ENCODE measurements at regions not wholly inside any gene's neighbourhood (a gene's known extent, or its start where the extent isn't known, plus 50 kb on each side); places are given as distances from the start of the nearest gene placed in this dataset.
"Not testable (repeated sequence)": the region's sequence is repeated elsewhere in the genome, so short reads cannot be mapped to it uniquely, and the experiment has no call there.

DNA sequence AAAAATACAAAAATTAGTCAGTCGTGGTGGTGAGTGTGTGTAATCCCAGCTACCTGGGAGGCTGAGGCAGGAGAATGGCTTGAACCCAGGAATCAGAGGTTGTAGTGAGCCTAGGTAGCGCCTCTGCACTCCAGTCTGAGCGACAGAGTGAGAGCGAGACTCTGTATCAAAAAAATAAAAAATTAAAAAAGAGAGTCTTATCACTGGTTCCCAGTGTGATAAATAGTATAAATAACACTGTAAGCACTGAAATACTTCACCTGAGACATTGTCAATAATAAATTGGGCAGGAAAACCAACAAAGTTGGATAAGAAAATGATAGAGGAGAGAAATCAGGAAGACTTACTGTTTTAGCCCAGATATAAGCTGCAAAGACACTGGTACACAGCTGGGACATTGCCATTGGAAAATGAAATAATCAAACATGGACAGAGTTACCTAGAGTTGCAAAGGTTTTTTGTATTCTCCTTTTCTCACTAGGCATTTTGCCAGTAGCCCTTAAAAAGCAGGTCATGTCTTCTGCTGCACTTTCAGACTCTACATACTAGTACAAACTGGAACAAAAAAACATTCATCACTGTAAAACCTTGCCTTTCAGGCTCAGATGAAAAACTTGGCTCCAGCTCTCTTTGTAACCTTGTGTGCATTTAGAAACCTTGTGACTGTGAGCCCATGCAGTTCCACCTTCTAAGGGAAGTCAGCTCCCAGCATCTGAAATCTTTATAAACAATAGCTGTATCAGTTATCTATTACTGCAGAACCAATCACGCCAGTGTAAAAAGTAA lies 55.0 kb upstream of the PPP1R2C start:
- DNase-seq (ENCODE audit: low read depth in 2 of 2), result no peak

DNA sequence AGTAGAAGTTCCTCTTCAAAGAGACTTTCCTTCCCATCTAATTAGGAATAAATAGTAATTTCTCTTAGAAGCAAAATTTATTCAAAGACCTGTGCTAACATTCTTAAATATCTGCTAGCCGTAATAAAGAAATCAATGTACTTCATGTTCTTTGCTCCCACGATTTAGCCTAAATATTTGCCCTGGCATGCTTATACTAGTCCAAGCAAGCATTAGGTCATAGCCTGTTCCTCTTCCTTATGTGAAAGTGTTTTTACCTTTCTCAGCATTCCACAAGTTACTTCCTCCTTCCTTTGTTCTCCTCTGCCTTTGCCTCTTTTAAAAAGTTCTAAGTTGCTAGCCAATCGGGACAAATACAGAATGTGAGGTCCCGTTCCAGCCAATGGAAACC lies 55.6 kb upstream of the PPP1R2C start:
- DNase-seq (ENCODE audit: low read depth in 2 of 2), result not testable (repeated sequence)

DNA sequence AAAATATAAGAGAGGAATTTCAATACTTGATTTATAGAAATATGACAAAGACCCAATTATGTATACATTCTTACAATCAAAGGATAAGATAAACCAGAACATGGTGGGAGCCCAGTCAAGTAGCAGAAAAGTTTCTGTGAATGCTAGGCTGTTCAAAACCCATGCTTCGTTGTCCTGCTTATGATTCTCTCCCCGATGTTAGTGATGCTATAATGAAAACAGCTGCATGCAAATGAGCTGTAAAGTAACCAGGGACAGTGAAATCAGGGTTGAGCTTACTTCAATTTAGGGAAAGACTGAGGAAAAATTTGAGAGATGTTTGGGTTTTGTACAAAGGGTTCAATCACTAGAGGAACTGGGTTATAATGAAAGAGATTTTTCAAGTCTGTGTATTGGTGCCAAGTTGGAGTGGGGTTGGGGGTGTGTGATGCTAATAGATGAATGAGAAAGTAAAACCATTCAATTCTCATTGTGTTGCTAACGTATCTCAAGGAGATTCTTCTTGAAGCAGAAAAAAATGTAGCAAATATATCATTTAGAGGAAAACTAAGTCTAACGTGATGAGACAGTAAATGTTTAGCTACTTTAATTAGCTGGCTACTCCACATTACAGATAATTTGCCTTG lies 59.3 kb upstream of the PPP1R2C start:
- no peak for DNase-seq (ENCODE audit: low read depth in 2 of 2)

DNA sequence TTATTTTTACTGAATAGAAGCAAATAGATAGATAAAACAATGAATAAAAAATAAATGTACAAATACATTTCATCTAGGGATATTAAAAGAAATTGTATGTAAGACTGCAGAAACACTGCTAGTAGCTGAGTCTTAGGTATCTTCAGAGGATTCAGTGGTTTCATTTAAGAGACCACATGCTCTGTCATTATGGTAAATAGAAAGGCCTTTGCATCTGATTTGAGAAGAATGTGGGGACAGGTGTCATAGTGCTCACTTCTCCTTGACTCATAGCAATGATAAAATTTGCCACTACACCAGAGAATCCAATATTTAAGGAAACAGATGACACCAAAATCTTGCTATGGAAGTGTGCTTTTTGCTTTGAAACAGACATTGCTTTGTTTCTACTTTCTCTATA lies 59.8 kb upstream of the PPP1R2C start:
- DNase-seq (ENCODE audit: low read depth in 2 of 2), result no peak

DNA sequence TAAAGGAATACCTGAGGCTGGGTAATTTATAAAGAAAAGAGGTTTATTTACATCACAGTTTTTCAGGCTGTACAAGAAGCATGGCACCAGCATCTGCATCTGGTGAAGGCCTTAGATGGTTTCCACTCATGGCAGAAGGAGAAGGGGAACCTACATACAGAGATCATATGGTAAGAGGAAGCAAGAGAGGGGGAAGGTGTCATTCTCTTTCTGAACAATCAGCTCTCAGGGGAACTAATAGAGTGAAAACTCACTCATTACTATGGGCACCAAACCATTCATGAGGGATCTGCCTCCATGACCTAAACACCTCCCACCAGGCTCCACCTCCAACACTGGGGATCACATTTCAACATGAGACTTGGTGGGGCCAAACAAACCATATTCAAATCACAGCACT lies 61.7 kb upstream of the PPP1R2C start:
- no peak for DNase-seq (ENCODE audit: low read depth in 2 of 2)

DNA sequence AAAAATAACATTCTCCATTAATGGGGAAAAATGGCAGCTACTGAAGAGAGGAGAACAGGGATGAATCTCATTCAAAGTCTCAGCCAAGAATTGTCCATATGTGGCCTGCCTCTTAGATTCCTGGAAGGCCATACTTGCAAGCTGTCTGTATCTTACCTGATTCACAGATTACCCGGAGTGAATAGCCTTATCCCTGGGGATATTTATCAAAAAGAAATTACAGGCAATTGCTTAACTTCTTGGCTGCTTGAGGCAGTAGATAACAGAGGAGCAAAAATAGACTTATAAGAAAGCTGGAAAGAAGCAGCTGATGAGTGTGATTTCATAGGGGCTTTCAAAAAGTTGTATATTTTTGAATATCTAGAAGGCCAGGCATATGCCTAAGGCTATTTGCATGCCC lies 68.8 kb upstream of the PPP1R2C start:
- DNase-seq (ENCODE audit: low read depth in 2 of 2), result no peak

DNA sequence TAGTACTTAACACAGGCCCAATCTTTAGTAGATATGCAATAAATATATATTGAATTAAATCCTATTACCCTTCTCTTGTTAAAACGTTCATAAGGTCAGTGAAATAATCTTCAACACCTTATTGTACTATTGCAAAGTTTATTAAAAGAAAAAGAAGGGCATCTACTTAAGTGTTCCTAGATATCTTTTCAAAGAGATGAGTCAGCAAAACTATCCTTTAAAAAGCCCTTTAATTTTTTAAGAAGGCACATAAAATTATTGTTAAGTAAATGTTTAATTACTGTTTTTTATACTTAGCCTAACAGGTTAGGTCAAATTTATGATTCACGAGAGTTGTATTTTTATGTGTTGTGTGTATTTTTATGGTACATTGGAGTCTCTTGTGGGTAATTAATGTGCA lies 77.3 kb upstream of the PPP1R2C start:
- no peak for DNase-seq (ENCODE audit: low read depth in 2 of 2)

DNA sequence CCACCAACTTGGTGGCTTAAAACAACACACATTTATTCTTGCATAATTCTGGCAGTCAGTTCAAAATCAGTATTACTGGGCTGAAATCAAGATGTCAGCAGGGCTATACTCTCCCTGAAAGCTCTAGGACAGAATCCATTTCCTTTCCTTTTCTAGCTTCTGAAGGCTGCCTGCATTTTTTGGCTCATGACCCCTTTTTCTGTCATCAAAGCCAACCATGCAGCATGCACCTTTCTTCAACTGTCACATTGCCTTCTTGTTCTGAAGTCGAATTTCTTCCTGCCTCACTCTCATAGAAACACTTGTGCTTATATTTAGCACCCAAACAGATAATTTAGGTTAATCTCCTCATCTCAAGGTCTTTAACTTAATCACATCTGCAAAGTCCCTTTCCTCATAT lies 79.8 kb upstream of the PPP1R2C start:
- DNase-seq (ENCODE audit: low read depth in 2 of 2), result no peak

DNA sequence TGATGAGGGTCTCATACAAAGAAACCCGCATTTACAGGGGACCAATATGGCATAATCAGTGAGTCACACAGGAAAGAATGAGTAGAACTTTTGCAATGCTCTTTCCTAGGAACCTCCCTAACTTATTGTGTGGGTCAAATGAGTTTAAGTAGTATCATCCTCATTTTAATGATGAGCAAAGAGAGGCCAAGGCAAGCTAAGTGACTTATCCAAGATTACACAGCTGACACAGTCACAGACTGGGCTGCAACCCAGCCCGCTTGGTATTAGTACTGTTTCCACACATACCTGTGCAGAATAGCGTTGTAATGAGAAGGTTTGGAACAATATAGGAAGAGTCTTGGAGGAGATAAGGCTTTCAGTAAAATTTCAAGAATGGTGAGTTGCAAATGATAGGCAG lies 91.0 kb upstream of the PPP1R2C start:
- DNase-seq (ENCODE audit: low read depth in 2 of 2), result no peak

DNA sequence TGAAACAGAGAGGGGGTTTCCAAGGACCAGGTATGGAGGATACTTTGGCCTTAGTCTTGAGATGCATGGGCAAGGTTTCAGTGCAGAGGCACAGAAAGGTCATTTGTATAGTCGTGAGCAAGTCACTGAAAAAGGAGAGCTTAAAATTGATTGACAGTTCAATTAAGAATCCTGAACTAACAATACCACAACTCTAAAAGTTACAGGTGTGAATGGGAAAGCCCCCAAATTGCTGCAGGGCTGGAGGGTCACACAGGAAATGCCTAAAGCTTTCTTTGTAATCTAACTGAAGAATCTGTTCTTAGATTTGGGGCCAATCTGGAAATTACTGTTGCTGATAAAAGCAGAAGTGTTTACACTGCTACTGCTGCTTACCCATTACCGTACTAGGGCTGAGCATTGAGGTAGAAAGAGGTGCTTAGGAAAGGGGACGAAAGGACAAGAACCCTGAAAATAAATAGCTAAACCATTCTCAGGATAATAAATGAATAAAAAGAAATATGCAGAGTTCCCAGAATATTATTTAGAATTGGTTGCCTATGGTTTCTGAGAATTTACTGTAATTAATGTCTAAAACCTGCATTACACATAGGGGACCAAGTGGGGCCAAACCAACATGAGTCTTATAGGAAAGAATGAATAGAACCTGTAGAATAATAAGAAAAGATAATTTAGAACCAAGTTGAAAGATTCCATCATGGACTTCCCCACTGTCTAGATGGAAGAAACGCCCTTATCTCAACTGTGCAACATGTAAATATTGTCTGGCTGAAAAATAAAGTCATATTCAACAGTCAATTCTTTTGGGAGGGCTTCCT lies 91.9 kb upstream of the PPP1R2C start:
- DNase-seq (ENCODE audit: low read depth in 2 of 2), result peak in 1 of 2 donors; percentile 0

DNA sequence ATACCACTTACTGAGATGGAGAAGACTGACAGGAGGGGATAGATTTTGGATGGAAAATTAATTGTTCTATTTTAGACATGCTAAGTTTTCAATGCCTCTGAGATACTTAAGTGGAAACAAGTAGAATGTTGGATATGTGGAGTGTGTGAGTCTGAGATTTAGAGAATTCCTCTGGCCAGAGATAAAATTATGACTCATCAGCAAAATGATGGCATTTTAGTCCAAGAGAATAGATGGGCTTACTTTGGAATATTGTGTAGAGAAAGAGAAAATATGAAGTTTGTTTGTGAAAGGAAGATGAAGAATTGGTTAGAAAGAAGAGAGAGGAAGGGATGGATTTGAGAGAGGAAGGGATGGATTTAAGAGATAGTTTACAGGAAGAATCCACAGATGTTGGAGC lies 108.6 kb upstream of the PPP1R2C start:
- DNase-seq (ENCODE audit: low read depth in 2 of 2), result no peak

DNA sequence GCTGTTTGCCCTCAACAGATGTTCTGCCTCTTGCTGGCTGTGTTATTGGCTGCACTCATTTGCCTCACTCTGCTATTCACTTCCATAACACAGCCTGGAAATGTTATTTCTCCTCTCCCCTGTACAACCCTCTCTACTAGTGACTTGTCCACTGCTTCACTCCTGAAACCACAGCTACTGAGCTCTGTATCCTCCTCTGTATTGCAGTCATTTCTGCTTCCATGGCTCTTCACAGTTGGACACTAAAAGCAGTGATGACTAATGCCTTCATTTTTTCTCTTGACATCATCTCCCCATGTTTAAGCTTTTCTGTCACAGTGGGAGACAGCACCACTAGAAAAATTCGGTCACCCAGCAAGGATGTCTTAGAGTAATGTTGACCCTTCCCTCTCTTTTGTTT lies 123.0 kb upstream of the PPP1R2C start:
- DNase-seq (ENCODE audit: low read depth in 2 of 2), result no peak

DNA sequence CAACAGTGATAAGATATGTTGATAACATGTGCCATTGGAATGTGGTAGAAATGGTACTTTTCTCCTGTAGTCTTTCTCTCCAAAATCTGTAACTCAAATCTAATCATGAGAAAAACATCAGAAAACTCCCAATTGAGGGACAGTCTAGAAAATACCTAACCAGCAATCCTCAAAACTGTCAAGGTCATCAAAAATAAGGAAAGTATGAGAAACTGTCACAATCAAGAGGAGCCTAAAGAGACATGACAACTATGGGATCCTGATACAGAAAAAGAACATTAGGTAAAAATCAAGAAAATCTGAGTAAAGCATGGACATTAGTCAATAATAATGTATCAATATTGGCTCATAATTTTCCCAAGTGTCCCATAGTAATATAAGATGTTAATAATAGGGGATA lies 124.5 kb upstream of the PPP1R2C start:
- no peak for DNase-seq (ENCODE audit: low read depth in 2 of 2)

DNA sequence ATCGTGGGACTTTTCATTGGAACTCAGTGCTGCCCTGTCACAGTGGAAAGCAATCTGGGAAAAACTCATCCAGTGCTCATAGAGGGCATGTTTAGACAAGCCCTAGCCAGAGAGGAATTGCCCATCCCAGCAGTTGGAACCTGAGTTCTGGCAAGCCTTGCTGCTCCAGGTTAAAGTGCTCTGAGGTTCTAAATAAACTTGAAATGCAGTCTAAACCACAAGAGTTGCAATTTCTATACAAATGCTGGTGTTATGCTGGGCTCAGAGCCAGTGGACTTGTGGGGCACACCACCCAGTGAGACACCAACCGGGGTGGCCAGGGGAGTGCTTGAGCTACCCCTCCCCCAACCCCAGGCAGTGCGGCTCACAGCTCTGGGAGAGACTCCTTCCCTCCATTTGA lies 142.8 kb upstream of the PPP1R2C start:
- DNase-seq (ENCODE audit: low read depth in 2 of 2), result no peak

DNA sequence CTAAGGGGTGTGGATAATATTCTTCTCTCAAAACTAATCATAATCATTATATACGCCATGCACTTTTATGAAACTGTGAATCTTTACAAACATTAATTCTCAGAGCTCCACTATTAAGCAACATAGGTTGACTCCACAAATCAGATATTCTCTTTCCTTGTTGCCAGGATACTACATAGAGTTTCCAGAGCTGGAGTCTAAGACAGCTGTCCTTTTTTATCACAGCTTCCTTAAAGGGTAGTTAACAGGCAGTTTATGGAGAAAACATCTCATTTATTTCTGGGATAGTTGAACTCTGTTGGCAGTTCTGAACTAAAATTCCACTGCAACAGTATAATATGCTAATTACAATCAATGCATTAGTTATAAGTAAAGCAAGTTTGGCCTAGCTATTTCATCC lies 152.1 kb upstream of the PPP1R2C start:
- DNase-seq (ENCODE audit: low read depth in 2 of 2), result no peak

DNA sequence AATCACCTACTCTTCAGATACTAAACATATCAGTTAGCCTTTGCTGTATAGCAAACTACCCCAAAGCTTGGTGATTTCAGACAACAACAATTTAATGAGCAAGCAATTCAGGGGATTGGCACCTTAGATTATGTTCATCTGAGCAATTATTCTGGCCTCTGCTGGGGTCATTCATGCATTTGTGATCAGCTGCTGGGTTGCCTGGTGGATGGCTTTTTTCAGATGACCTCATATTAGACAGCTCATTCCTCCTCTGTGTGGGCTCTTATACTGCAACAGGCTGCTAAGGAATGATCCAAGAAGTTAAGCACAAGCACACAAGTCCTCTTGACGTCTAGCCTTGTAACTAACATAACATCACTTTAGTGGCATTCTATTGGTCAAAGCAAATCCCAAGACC lies 153.0 kb upstream of the PPP1R2C start:
- no peak for DNase-seq (ENCODE audit: low read depth in 2 of 2)

DNA sequence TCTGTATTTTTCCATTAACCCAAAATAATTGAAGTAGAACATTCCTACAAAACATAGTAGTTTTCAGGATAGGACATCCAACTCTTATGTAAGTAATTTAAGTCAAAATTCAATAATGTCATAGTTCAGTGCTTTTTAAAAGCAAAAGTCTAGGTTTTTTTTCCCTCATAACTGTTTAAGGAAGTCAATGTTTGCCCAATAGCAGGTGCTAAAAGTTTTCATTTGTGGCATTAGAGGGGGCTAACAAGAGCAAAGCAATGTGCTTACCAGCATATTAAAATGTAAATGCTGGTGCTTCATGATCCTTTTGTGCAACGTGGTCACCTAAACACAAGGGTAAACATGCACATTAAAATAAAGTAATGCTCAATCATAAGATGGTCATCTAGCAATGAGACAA lies 155.2 kb upstream of the PPP1R2C start:
- no peak for DNase-seq (ENCODE audit: low read depth in 2 of 2)

DNA sequence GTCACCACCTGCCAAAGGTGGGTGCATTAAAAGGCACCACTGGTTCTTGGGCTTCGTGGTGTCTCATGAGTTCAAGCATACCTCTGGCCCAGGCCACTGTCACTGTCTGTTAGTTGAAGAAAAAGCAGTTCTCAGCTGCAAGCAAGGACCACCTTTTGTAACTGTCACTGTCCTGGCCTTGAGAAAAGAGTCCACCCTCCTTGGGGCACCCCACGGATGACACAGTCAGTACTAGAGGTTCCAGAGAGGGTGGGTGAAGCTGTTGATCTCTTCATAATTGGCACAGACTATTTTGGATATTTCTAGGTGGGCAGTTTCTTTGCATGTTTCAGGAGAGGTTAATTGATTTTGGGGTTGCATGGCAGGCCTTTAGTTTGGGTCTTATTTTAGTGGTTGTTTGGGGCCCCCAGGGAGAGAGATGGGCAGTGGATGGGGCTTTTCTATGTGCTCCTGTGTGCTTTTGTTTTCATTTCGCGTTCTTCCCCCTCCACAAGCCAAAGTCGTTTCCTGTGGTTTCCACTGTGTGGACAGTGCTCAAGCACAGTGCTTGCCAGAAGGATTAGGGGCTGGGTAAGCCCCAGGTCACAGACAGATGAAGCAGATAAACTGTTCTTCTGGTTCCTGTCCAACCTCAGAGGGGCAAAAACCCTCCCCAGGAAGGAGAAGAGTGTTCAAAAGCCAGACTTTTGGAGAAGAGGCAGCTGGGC lies 156.2 kb upstream of the PPP1R2C start:
- peak in 1 of 2 donors; percentile 17 for DNase-seq (ENCODE audit: low read depth in 2 of 2)

DNA sequence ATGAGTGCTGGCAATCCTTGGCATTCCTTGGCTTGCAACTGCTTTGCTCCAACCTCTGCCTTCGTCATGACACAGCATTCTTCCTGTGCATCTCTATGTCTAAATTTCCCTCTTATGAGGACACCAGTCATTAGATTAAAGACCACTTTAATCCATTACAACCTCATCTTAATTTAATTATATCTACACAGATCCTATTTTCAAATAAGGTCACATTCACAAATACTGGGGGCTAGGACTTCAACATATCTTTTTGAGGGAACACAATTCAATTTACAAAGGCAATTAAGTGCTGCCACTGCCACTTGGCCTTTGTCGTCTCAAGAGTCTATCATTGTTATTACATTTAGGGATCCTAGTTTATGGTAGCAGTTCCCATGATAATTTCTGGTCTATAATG lies 163.7 kb upstream of the PPP1R2C start:
- DNase-seq (ENCODE audit: low read depth in 2 of 2), result no peak

DNA sequence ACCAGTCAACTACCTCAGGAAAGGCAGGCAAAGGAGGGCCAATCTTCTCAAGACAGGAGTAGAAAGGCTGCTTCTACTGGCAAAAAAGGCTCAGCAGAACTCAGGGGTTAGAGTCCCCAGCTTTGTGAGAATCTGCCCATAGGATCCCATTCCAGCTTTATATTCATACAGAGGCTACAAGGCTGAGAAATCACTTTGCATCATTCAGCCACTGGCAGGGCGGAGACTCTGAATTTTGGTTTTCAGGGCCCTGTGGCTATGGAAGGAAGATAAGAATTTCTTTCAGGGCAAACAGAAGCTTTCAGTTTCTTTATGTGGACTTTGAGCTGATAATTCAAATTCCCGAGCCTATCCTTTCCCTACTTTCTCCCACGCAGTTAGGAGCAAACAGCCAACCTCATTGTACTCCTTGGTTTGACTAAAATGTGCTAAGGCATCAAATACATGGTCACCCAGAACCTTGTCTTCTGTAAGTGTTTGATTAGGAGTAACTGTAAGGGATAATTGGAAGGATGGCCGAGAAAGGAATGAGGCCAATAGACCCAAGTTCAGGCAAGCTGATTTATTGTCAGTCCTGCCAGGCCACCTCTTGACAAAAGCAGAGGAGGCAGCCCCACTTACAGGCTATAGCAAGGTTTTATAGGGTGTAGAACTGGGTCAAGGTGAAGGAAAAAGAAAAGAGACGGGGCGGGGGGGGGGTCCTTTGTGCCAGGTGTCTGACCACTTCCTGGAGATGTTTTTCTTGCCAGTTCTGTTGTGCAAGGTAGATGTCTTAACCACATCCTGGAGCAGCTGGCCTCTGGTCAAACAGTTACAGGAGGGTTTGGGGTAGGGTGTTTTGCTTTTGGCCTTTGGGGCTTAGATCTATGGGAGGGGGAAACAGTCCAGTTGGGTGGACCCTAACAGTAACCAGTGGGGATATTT lies 165.3 kb upstream of the PPP1R2C start:
- DNase-seq (ENCODE audit: low read depth in 2 of 2), result peak in 1 of 2 donors; percentile 17

DNA sequence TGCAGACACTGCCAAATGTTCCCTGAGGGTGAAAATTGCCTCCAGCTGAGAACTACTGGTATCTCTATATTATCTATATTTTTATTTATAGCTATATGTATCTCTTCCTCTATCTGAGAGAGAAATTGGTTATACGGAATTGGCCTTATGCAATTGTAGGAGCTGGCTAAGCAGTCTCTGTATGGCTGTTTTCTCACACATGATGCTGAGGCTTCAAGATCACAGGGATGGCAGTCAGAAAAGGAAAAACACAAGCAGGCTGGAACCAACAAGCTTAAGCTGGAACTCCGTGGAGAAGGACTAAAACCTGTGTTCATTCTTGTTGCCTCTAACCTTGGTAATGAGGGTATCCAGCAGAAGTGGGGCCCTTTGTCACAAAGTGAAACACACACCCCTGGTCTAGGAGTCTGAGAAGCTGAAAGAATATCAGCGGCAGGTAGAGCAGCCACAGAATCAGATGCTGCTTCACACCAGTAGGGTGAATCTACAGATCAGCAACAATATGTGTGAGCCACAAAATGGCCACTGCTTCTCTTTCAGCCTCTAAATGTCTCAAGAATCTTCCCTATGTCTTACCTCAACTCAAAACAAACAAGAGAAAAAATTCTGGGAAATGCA lies 166.5 kb upstream of the PPP1R2C start:
- DNase-seq (ENCODE audit: low read depth in 2 of 2), result no peak
